SK-N-SH treated with all-trans-retinoic acid at 6 μM for 48 hours (cell line): ENCODE measurements at regions not wholly inside any gene's neighbourhood (a gene's known extent, or its start where the extent isn't known, plus 50 kb on each side); places are given as distances from the start of the nearest gene placed in this dataset.

Experiments used
- OSR1 ChIP-seq: fragments of 250-450 bp; sonication (Bioruptor Pico); IDR thresholded peaks from 2 replicates; pipeline ENCODE4 v1.8.0; 2022; ENCODE audit warnings: moderate library complexity, mild to moderate bottlenecking, inconsistent platforms
- SNAI2 ChIP-seq: fragments of 250-450 bp; sonication (Bioruptor Pico); IDR thresholded peaks from 2 replicates; pipeline ENCODE4 v1.5.0; 2020; ENCODE audit warnings: mild to moderate bottlenecking, moderate library complexity
- TOX ChIP-seq: fragments of 250-450 bp; sonication (Bioruptor Pico); IDR thresholded peaks from 2 replicates; pipeline ENCODE4 v1.8.0; 2021; ENCODE audit warnings: mild to moderate bottlenecking, moderate library complexity, borderline replicate concordance
- TSHZ2 ChIP-seq: fragments of 250-450 bp; sonication (Bioruptor Pico); IDR thresholded peaks from 2 replicates; pipeline ENCODE4 v1.5.0; 2020; ENCODE audit warnings: mild to moderate bottlenecking, moderate library complexity
- ZFP30 ChIP-seq: fragments of 450-650 bp; formaldehyde crosslinking; IDR thresholded peaks from 2 replicates; pipeline ENCODE4 v1.5.0; 2022; ENCODE audit warnings: mild to moderate bottlenecking, moderate library complexity
- TF ChIP-seq, protein P1 (sequence below): fragments of 250-450 bp; sonication (Bioruptor Pico); IDR thresholded peaks from 2 replicates; pipeline ENCODE4 v1.8.0; 2020; ENCODE audit warnings: mild to moderate bottlenecking, moderate library complexity, borderline replicate concordance

DNA sequence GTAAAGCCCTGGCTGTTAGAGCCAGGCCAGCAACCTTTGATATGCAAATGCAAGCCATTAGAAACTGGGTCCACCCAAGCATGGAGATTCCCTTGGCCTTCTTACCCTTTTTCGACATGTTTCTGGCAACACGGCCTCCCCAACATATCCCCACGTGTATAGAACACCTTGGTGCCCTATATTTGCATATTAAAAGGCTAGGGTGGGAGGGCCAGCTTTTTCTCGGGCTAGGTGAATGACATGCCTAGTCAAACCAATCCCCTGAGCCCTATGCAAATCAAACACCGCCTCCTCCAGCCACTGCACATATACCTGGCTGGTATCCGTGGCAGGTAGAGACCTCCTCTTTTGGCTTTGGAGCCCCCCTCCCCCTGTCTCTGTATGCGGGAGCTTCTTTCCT, 55.6 kb upstream of the ZFR start:
- no peak for TF ChIP-seq SNAI2
- TF ChIP-seq TOX (CRISPR knock-in tag), result no peak
- TF ChIP-seq, protein P1, sequence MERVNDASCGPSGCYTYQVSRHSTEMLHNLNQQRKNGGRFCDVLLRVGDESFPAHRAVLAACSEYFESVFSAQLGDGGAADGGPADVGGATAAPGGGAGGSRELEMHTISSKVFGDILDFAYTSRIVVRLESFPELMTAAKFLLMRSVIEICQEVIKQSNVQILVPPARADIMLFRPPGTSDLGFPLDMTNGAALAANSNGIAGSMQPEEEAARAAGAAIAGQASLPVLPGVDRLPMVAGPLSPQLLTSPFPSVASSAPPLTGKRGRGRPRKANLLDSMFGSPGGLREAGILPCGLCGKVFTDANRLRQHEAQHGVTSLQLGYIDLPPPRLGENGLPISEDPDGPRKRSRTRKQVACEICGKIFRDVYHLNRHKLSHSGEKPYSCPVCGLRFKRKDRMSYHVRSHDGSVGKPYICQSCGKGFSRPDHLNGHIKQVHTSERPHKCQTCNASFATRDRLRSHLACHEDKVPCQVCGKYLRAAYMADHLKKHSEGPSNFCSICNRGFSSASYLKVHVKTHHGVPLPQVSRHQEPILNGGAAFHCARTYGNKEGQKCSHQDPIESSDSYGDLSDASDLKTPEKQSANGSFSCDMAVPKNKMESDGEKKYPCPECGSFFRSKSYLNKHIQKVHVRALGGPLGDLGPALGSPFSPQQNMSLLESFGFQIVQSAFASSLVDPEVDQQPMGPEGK (CRISPR knock-in tag), result no peak
- no peak for TF ChIP-seq OSR1
- no peak for TF ChIP-seq TSHZ2 (CRISPR knock-in tag)
- TF ChIP-seq ZFP30 (CRISPR knock-in tag), result no peak
